Esophagus muscularis mucosa (tissue), 4 donors: ENCODE measurements at regions not wholly inside any gene's neighbourhood (a gene's known extent, or its start where the extent isn't known, plus 50 kb on each side); places are given as distances from the start of the nearest gene placed in this dataset.

Experiments used
- DNase-seq: peaks from one replicate; pipeline ENCODE4 v3.0.0-alpha.2; 2017; ENCODE audit errors: extremely low spot score
- H3K27ac ChIP-seq, 4 donors: fragments of 200-600 bp; sonication (generic); replicated peaks in 1 of 4; 1 replicate in 3 of 4; 2 replicates in 1 of 4; pipeline ENCODE4 v1.5.1; 2016 to 2019; ENCODE audit warnings: mild to moderate bottlenecking in 1 of 4
- H3K27me3 ChIP-seq, 4 donors: fragments of 200-600 bp; sonication (generic); one replicate each; pipeline versions ENCODE4 v1.5.1 to v1.6.0; 2016 to 2019
- H3K36me3 ChIP-seq, 4 donors: fragments of 200-600 bp; sonication (generic); one replicate each; pipeline ENCODE4 v1.5.1; 2016 to 2019
- H3K4me1 ChIP-seq, 4 donors: fragments of 200-600 bp; sonication (generic); one replicate each; pipeline ENCODE4 v1.5.1; 2016 to 2019
- H3K4me3 ChIP-seq, 4 donors: fragments of 200-600 bp; sonication (generic); 1 replicate in 2 of 4; 2 replicates in 2 of 4; pipeline ENCODE4 v1.5.1; 2016 to 2019; ENCODE audit warnings: mild to moderate bottlenecking in 4 of 4, moderate library complexity in 1 of 4
- H3K9me3 ChIP-seq, 4 donors: fragments of 200-600 bp; sonication (generic); 1 replicate in 3 of 4; 2 replicates in 1 of 4; pipeline ENCODE4 v1.5.1; 2016 to 2019
- EP300 ChIP-seq: sonication (generic); formaldehyde crosslinking; IDR thresholded peaks from one replicate; pipeline ENCODE4 v1.6.1; 2017; ENCODE audit warnings: antibody characterized with exemption
- POLR2A ChIP-seq: fragments of 450-650 bp; IDR thresholded peaks from one replicate; pipeline ENCODE4 v1.6.1; 2017; ENCODE audit warnings: antibody characterized with exemption, moderate library complexity, mild to moderate bottlenecking, low read depth
- POLR2AphosphoS5 ChIP-seq, 2 donors: sonication (generic); formaldehyde crosslinking; IDR thresholded peaks; one replicate each; pipeline ENCODE4 v1.6.1; 2017; ENCODE audit warnings: antibody characterized with exemption in 2 of 2
- WGBS: methylation state at CpG from one replicate; pipeline ENCODE4 v1.1.5; 2018; 5-methylcytosine and 5-hydroxymethylcytosine counted together
- intact Hi-C: fragments of 100-400 bp; cut with DNase I; formaldehyde crosslinking; loops from one replicate; pipeline ENCODE4 v1.15.1; 2023
- TF ChIP-seq, protein P1 (sequence below), 3 experiments: fragments of 200-600 bp in 2 of 3; fragments of 450-650 bp in 1 of 3; sonication (generic) in 2 of 3; IDR thresholded peaks; one replicate each; pipeline ENCODE4 v1.5.1; 2017 to 2019; ENCODE audit warnings: antibody characterized with exemption in 3 of 3, mild to moderate bottlenecking in 2 of 3, moderate library complexity in 1 of 3

GRCh38 chr10:27446091-27446918 is 57.8 kb upstream of the RAB18 start:
- intact Hi-C loops: loop anchor here (5.0 kb wide), 2 partner anchors 206 to 796 kb away; no protein-coding TSS in a partner anchor
- H3K4me3 ChIP-seq: peak overlapping the region in 1 of 4 donors; percentile 13
- H3K27me3 ChIP-seq: no peaks in the 10 kb centered on the region
- H3K27ac ChIP-seq: no peak overlapping the region
- TF ChIP-seq, protein P1, sequence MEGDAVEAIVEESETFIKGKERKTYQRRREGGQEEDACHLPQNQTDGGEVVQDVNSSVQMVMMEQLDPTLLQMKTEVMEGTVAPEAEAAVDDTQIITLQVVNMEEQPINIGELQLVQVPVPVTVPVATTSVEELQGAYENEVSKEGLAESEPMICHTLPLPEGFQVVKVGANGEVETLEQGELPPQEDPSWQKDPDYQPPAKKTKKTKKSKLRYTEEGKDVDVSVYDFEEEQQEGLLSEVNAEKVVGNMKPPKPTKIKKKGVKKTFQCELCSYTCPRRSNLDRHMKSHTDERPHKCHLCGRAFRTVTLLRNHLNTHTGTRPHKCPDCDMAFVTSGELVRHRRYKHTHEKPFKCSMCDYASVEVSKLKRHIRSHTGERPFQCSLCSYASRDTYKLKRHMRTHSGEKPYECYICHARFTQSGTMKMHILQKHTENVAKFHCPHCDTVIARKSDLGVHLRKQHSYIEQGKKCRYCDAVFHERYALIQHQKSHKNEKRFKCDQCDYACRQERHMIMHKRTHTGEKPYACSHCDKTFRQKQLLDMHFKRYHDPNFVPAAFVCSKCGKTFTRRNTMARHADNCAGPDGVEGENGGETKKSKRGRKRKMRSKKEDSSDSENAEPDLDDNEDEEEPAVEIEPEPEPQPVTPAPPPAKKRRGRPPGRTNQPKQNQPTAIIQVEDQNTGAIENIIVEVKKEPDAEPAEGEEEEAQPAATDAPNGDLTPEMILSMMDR (IDR thresholded peaks at IDR 0.05): peak; percentile 37 to 50 (median 50)
- TF ChIP-seq EP300: no peak
- WGBS: 6% methylated on average over 5 of the region's 5 CpGs
- DNase-seq: no peak
- H3K4me1 ChIP-seq: peaks cover 0 to 4% (median 0%) of the 10 kb centered on the region in 4 donors
- H3K9me3 ChIP-seq: no peaks in the 10 kb centered on the region
- H3K36me3 ChIP-seq: no peaks in the 10 kb centered on the region

- DNase-seq: peak; percentile 81
- Histone ChIP-seq H3K9me3 (no peaks in the 10 kb centered on the region), H3K27ac (no peak overlapping the region), H3K36me3 (no peaks in the 10 kb centered on the region), H3K4me1 (peaks cover 0 to 12% (median 9%) of the 10 kb centered on the region in 4 donors), H3K27me3 (no peaks in the 10 kb centered on the region), H3K4me3 (no peak overlapping the region)
- intact Hi-C loops: loop anchor here (5.0 kb wide), 2 partner anchors 207 to 797 kb away; no protein-coding TSS in a partner anchor
- TF ChIP-seq, protein P1 (IDR thresholded peaks at IDR 0.05): no peak
- TF ChIP-seq POLR2A (no peak), EP300 (no peak), POLR2AphosphoS5 (IDR thresholded peaks at IDR 0.05) (no peak)
- 84% methylated on average over 5 of the region's 5 CpGs for WGBS
Observed at GRCh38 chr10:27445070-27445469, 59.0 kb upstream of the RAB18 start.

DNA sequence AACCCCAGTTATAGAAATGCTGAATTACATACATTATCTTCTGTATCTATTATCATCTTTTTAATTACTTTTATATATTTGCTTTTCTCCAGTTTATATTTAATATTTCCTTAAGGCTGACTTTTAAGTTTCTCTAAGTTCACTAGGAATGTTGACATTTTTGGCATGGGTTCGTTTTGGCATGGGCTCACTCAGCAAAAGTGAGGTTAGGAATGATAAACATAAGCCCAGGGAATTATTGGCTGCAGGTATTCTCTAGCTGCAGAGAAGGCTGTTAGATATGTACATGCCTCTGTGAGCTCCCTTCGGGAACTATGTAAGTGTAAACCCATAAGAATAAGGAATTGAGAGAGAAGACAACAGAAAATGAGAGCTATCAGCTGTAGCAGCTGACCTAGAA is 63.6 kb upstream of the RAB18 start:
- TF ChIP-seq EP300 (no peak), POLR2A (no peak), POLR2AphosphoS5 (IDR thresholded peaks at IDR 0.05) (no peak)
- TF ChIP-seq, protein P1 (IDR thresholded peaks at IDR 0.05): no peak
- DNase-seq: no peak
- no peak overlapping the region for H3K27ac ChIP-seq
- intact Hi-C loops: no loop called here
- H3K36me3 ChIP-seq: no peaks in the 10 kb centered on the region
- H3K4me3 ChIP-seq: no peak overlapping the region
- H3K4me1 ChIP-seq: peaks cover 0 to 13% (median 10%) of the 10 kb centered on the region in 4 donors
- no peaks in the 10 kb centered on the region for H3K27me3 ChIP-seq
- no peaks in the 10 kb centered on the region for H3K9me3 ChIP-seq
- 30% methylated on average over 2 of the region's 2 CpGs for WGBS

DNA sequence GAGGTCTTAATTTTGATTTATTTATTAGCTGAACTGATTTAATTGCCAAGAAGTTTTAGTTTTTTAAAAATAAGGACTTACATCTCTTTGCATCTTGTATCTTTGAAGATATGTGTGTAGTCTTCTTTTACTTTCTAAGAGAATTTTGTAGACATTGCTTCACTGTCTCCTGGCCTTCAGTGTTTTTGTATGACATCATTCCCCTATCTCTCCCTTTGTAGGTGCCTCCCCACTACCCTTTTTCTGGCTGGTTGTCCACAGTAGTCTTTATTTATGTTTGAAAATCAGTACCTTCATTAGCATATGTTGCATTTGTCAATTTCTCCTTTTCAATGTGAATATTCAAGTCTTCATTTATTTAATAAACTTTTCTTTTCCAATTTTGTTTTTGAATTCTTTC is 64.1 kb upstream of the RAB18 start:
- no peak overlapping the region for H3K27ac ChIP-seq
- intact Hi-C loops: no loop called here
- H3K9me3 ChIP-seq: no peaks in the 10 kb centered on the region
- TF ChIP-seq, protein P1 (IDR thresholded peaks at IDR 0.05): no peak
- TF ChIP-seq POLR2A (no peak), POLR2AphosphoS5 (IDR thresholded peaks at IDR 0.05) (no peak), EP300 (no peak)
- H3K4me1 ChIP-seq: peaks cover 0 to 13% (median 10%) of the 10 kb centered on the region in 4 donors
- H3K4me3 ChIP-seq: no peak overlapping the region
- H3K27me3 ChIP-seq: no peaks in the 10 kb centered on the region
- H3K36me3 ChIP-seq: no peaks in the 10 kb centered on the region
- no peak for DNase-seq
